ENCODE measurements at regions not wholly inside any gene's neighbourhood (a gene's known extent, or its start where the extent isn't known, plus 50 kb on each side); places are given as distances from the start of the nearest gene placed in this dataset.

DNA sequence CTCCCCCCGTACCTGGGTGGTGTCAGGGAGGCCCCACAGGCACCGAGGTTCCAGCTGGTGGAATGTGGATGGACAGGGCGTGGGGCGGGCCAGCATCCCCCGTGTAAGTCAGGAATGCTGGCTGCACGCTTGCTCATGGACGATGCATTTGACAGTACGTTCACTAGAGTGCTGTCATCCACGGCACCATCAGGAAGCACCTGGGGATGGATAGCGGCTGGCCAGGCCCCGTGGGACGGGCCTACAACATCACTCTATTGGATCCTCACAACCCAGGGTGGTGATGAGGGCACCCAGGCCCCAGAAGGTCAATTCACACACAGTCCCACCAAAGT lies 63.6 kb downstream of the INSIG1 start:
- TF ChIP-seq HNRNPH1 (optimal IDR thresholded peaks at IDR 0.05; ENCODE audit: low read depth, low read length) = no peak
- TF ChIP-seq ZNF367 (CRISPR knock-in tag; IDR thresholded peaks at IDR 0.05; ENCODE audit: borderline replicate concordance) = no peak
- no peak for TF ChIP-seq SIN3B (IDR thresholded peaks at IDR 0.05; ENCODE audit: low read length)
